Muscle layer of colon (tissue), 2 donors: ENCODE measurements at regions not wholly inside any gene's neighbourhood (a gene's known extent, or its start where the extent isn't known, plus 50 kb on each side); places are given as distances from the start of the nearest gene placed in this dataset.

Experiments used
- H3K27ac ChIP-seq: one replicate; pipeline ENCODE4 v1.7.0; 2013; ENCODE audit warnings: low read depth, mild to moderate bottlenecking, low read length, moderate library complexity
- H3K27me3 ChIP-seq, 2 donors: one replicate each; pipeline ENCODE4 v1.7.0; 2013; ENCODE audit warnings: low read length in 2 of 2, mild to moderate bottlenecking in 2 of 2; ENCODE audit not compliant: insufficient read depth in 2 of 2, control insufficient read depth in 1 of 2
- H3K36me3 ChIP-seq: one replicate; pipeline ENCODE4 v1.7.0; 2013; ENCODE audit warnings: mild to moderate bottlenecking, low read length; ENCODE audit not compliant: insufficient read depth
- H3K4me1 ChIP-seq: one replicate; pipeline ENCODE4 v1.7.0; 2013; ENCODE audit warnings: mild to moderate bottlenecking, low read length; ENCODE audit not compliant: insufficient read depth
- H3K4me3 ChIP-seq, 2 donors: one replicate each; pipeline ENCODE4 v1.7.0; 2013; ENCODE audit warnings: low read length in 2 of 2, low read depth in 1 of 2, mild to moderate bottlenecking in 1 of 2, moderate library complexity in 1 of 2
- H3K9ac ChIP-seq: one replicate; pipeline ENCODE4 v1.7.0; 2013; ENCODE audit warnings: low read length
- H3K9me3 ChIP-seq: one replicate; pipeline ENCODE4 v1.7.0; 2013; ENCODE audit warnings: mild to moderate bottlenecking, low read length
- donor health status: abdominal sarcoma.
- donor health status: Adenocarcinoma of cecum.

DNA sequence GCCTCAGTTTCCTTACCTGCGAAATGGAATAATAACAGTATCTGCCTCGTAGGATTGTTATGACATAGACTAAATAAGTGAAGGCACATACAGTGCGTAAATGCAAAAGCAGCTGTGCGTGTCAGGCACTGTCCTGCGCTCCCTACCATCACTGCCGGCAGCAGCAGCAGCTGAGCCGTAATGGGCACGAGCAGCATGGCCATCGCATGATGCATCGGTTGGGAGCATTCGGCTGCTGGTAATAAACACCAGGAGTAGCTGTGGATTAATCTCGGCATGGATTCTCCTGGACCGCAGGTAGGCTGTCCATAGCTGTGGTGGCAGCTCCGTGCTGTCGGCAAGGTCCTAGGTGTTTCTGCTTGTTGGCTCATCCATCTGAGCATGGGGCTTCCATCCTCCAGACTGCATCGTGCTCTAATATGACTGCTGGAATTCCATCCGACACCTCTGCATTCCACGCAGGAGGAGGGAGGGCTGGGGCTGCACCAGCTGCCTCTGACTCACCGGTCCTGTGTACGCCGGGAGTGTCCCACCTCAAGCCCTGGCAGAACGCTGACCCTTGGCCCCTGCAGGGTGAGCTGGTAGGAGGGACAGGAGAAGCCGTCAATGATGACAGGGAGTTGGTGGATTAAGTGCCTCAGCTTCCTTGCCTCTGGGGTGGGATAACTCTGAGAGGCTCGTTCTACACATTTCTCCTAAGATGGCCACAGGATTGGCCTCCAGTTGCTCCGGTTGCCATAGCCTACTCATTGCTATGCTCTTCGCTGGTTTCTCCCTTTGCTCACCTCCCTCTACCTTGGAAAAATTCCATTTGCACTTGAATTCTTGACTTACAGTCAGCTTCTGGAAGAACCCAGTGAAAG, 100.9 kb upstream of the PMEPA1 start:
- Histone ChIP-seq H3K4me3 (no peak overlapping the region), H3K27ac (no peak overlapping the region), H3K27me3 (no peaks in the 10 kb centered on the region), H3K4me1 (peaks cover 5% of the 10 kb centered on the region), H3K9ac (no peak overlapping the region), H3K9me3 (no peaks in the 10 kb centered on the region), H3K36me3 (no peaks in the 10 kb centered on the region)

DNA sequence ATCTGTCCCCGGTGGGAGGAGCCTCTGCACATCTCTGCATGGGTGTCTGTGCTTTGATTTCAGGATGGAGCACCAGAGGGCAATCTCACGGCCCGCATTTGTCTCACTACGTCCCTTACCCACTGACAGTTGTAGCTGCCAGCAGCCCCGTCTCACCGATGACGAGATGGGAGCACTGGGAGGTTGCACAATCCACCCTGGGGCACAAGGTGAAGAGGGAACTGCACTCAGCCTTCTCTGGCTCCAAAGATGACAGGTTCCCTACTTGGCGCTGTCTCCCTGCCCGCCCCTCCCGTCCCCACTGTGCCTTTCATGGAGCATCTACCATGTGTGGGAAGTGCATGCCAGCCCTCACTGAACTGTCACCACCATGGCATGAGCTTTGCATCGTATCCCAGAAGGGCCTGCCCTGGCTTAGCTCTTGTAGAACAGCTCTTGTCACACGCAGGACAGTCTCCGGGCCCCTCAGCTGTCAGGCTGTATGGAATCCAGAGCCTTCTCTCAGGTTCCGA, 99.9 kb upstream of the PMEPA1 start:
- Histone ChIP-seq H3K9me3 (no peaks in the 10 kb centered on the region), H3K4me1 (peaks cover 5% of the 10 kb centered on the region), H3K4me3 (no peak overlapping the region), H3K36me3 (no peaks in the 10 kb centered on the region), H3K9ac (no peak overlapping the region), H3K27me3 (no peaks in the 10 kb centered on the region), H3K27ac (no peak overlapping the region)

DNA sequence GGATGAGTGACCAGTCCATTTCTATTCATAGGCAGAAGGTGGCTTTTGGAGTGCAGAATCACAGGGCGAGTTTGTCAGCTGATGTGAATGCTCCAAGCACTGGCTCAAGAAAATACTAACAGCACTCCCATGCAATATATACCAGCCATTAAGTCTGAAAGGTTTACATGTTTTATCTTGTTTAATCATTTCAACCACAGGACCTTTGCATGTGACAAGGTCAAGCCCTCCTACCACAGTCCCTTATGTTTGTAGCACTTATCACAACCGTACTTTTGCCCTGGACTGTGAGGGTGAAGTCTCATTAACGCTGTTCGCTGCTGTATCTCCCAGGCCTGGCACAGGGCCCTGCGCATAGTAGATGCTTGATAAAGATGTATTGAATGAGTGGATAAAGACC, 99.3 kb upstream of the PMEPA1 start:
- no peaks in the 10 kb centered on the region for H3K9me3 ChIP-seq
- H3K9ac ChIP-seq: no peak overlapping the region
- H3K36me3 ChIP-seq: no peaks in the 10 kb centered on the region

DNA sequence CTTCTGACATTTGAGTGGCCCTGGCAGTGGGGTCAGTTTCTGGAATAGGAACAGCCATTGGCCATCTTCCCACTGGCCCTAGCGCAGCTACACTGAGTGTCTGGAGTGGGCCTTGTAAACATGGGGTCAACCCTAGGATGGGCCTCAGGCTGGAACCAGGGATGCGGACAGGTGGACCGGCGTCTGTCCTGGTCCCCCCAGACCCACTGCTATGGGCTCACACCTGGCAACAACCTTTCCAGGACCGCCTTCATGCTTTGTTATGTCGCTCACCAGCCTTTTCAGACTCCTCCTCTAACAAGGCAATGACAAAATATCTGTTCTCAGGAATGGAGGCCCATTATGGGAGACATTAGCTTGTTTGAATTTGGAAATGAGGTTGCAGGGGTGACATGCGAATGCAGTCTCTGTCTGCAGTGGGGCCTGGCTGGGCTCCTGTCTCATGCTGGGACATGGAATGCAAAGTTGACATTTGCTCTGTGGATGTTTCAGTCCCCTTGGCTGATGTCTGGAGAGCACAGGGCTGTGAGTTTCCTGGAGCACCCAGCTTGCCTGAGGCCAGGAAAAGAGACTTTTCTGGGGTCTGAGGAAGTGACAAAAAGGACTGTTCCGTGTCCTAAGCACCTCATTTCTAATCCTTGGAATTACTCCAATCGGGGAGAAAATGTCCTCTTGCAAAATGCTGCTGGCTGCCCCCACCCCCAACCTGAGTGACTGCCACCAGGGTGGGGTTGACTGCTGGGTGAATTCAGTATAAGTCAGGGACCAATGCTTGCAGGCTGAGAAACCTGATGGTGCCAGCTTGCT, 98.7 kb upstream of the PMEPA1 start:
- H3K9me3 ChIP-seq: no peaks in the 10 kb centered on the region
- H3K4me1 ChIP-seq: peaks cover 5% of the 10 kb centered on the region
- no peaks in the 10 kb centered on the region for H3K27me3 ChIP-seq
- H3K4me3 ChIP-seq: no peak overlapping the region
- no peak overlapping the region for H3K27ac ChIP-seq
- H3K9ac ChIP-seq: no peak overlapping the region
- no peaks in the 10 kb centered on the region for H3K36me3 ChIP-seq

More for the DNA sequence above, 99.3 kb upstream of the PMEPA1 start:
- H3K4me3 ChIP-seq: no peak overlapping the region
- peaks cover 5% of the 10 kb centered on the region for H3K4me1 ChIP-seq
- no peaks in the 10 kb centered on the region for H3K27me3 ChIP-seq
- H3K27ac ChIP-seq: no peak overlapping the region

- Histone ChIP-seq H3K36me3 (no peaks in the 10 kb centered on the region), H3K4me1 (peaks cover 5% of the 10 kb centered on the region), H3K9ac (no peak overlapping the region), H3K27ac (no peak overlapping the region), H3K4me3 (no peak overlapping the region), H3K27me3 (no peaks in the 10 kb centered on the region), H3K9me3 (no peaks in the 10 kb centered on the region)
Observed at GRCh38 chr20:57807401-57808263, 97.8 kb upstream of the PMEPA1 start.

- no peak overlapping the region for H3K4me3 ChIP-seq
- no peak overlapping the region for H3K9ac ChIP-seq
- no peak overlapping the region for H3K27ac ChIP-seq
- H3K36me3 ChIP-seq: no peaks in the 10 kb centered on the region
- no peaks in the 10 kb centered on the region for H3K9me3 ChIP-seq
- H3K4me1 ChIP-seq: peaks cover 5% of the 10 kb centered on the region
- peaks cover 0 to under 1% of the 10 kb centered on the region in 2 donors for H3K27me3 ChIP-seq
Observed at GRCh38 chr20:57806975-57807374, 97.2 kb upstream of the PMEPA1 start.

- no peaks in the 10 kb centered on the region for H3K9me3 ChIP-seq
- peaks cover 5% of the 10 kb centered on the region for H3K4me1 ChIP-seq
- H3K36me3 ChIP-seq: no peaks in the 10 kb centered on the region
- H3K4me3 ChIP-seq: no peak overlapping the region
- H3K9ac ChIP-seq: no peak overlapping the region
- peaks cover 0 to 5% of the 10 kb centered on the region in 2 donors for H3K27me3 ChIP-seq
- no peak overlapping the region for H3K27ac ChIP-seq
Observed at GRCh38 chr20:57806476-57806875, 96.7 kb upstream of the PMEPA1 start.

DNA sequence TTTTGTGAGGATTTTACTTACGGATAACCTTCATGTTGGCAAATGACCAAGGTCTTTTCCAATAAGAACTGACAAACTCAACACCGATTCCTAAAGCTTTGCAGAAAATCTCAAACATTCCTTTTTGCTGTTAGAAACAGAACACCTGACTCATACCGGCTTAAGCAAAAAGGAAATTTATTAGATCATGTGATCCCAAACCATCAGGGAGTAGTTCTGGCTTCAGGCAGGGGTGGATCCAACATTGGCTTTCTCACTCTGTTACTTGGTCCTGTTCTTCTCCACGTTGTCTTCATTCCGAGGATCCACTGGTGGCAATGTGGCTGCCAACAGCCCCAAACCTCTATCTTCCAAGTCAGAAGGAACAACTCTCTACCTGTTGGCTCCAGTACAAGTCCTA, 95.9 kb upstream of the PMEPA1 start:
- no peak overlapping the region for H3K27ac ChIP-seq
- peaks cover 5% of the 10 kb centered on the region for H3K4me1 ChIP-seq
- H3K4me3 ChIP-seq: no peak overlapping the region
- no peaks in the 10 kb centered on the region for H3K36me3 ChIP-seq
- H3K9ac ChIP-seq: no peak overlapping the region
- H3K9me3 ChIP-seq: no peaks in the 10 kb centered on the region
- H3K27me3 ChIP-seq: peaks cover 0 to 5% of the 10 kb centered on the region in 2 donors

GRCh38 chr20:57804470-57805250, 94.8 kb upstream of the PMEPA1 start:
- no peaks in the 10 kb centered on the region for H3K36me3 ChIP-seq
- H3K4me1 ChIP-seq: peaks cover 5% of the 10 kb centered on the region
- H3K9me3 ChIP-seq: no peaks in the 10 kb centered on the region
- no peak overlapping the region for H3K4me3 ChIP-seq
- peaks cover 0 to 5% of the 10 kb centered on the region in 2 donors for H3K27me3 ChIP-seq
- H3K27ac ChIP-seq: no peak overlapping the region
- H3K9ac ChIP-seq: no peak overlapping the region

- H3K36me3 ChIP-seq: no peaks in the 10 kb centered on the region
- H3K27ac ChIP-seq: no peak overlapping the region
- no peak overlapping the region for H3K4me3 ChIP-seq
- peaks cover 5% of the 10 kb centered on the region for H3K4me1 ChIP-seq
- H3K9ac ChIP-seq: no peak overlapping the region
- peaks cover 0 to 5% of the 10 kb centered on the region in 2 donors for H3K27me3 ChIP-seq
- H3K9me3 ChIP-seq: no peaks in the 10 kb centered on the region
Observed at GRCh38 chr20:57803508-57804005, 93.7 kb upstream of the PMEPA1 start.
